Psoas muscle (tissue), 7 donors: ENCODE measurements at regions not wholly inside any gene's neighbourhood (a gene's known extent, or its start where the extent isn't known, plus 50 kb on each side); places are given as distances from the start of the nearest gene placed in this dataset.

Experiments used
- ATAC-seq, 4 donors: fragments of 200-7000 bp; cut with Tn5 transposase; one replicate each; pipeline ENCODE4 v1.9.1; 2020; ENCODE audit warnings: moderate library complexity in 3 of 4, mild to moderate bottlenecking in 2 of 4
- DNase-seq, 2 donors: peaks; one replicate each; pipeline ENCODE4 v3.0.0-alpha.2; 2020
- H3K27ac ChIP-seq: fragments of 200-600 bp; one replicate; pipeline ENCODE4 v1.8.0; 2022
- H3K27me3 ChIP-seq, 3 donors: fragments of 200-600 bp in 1 of 3; one replicate each; pipeline versions ENCODE4 v1.6.1 to v1.8.0; 2013 to 2022; ENCODE audit warnings: low read length in 2 of 3, mild to moderate bottlenecking in 2 of 3, moderate library complexity in 1 of 3; ENCODE audit not compliant: insufficient read depth in 3 of 3
- H3K36me3 ChIP-seq, 2 donors: fragments of 200-600 bp in 1 of 2; one replicate each; pipeline versions ENCODE4 v1.6.1 to v1.8.0; 2013 to 2022; ENCODE audit warnings: low read depth in 1 of 2, mild to moderate bottlenecking in 1 of 2, moderate library complexity in 1 of 2; ENCODE audit not compliant: insufficient read depth in 1 of 2
- H3K4me1 ChIP-seq: fragments of 200-600 bp; one replicate; pipeline ENCODE4 v1.8.0; 2022
- H3K4me3 ChIP-seq: fragments of 200-600 bp; one replicate; pipeline ENCODE4 v1.8.0; 2022; ENCODE audit warnings: mild to moderate bottlenecking
- H3K9me3 ChIP-seq: fragments of 200-600 bp; one replicate; pipeline ENCODE4 v1.8.0; 2022
- CTCF ChIP-seq: fragments of 200-600 bp; IDR thresholded peaks from one replicate; pipeline ENCODE4 v1.8.0; 2022; ENCODE audit warnings: antibody characterized with exemption
- WGBS, 3 donors: extraction: QIAGEN DNeasy Blood & Tissue Kit; methylation state at CpG; one replicate each; pipeline versions ENCODE4 v1.1.6 to v1.1.7; 2013; 5-methylcytosine and 5-hydroxymethylcytosine counted together
- intact Hi-C, 2 donors: fragments of 100-400 bp; cut with DNase I; formaldehyde crosslinking; loops; one replicate each; pipeline versions ENCODE4 v1.11.0 to v1.14.2; 2022
- donor health status: healthy with polysubstance abuse.
- donor health status: DM: no; HTN: no; CAD: no; lungs with moderate emphysema.
- donor health status: Bipolar disorder and iron deficiency.
- donor health status: healthy.
- donor health status: DM: yes; HTN: yes; CAD: no.
- donor health status: DM: no; HTN: no; CAD: no.
- donor health status: DM: yes; HTN: yes; CAD: no.

- 33 to 39% (median 36%) methylated on average over 5 of the region's 5 CpGs for WGBS, 3 donors
- TF ChIP-seq CTCF: no peak
Measured at GRCh38 chr11:112769170-112769569, 192.1 kb upstream of the NCAM1 start.

GRCh38 chr11:112769584-112769983, 191.6 kb upstream of the NCAM1 start:
- no peaks in the 10 kb centered on the region for H3K36me3 ChIP-seq
- peak overlapping the region; percentile 51 for H3K27ac ChIP-seq
- H3K4me3 ChIP-seq: no peak overlapping the region
- ATAC-seq (peak in 3 of 4 donors; percentile 22 to 45 (median 28)), DNase-seq (no peak)
- H3K4me1 ChIP-seq: peaks cover 6% of the 10 kb centered on the region
- intact Hi-C loops: no loop called here
- H3K9me3 ChIP-seq: no peaks in the 10 kb centered on the region
- WGBS, 3 donors: 55 to 72% (median 65%) methylated on average over 4 of the region's 4 CpGs
- no peak for TF ChIP-seq CTCF
- H3K27me3 ChIP-seq: no peaks in the 10 kb centered on the region

More at GRCh38 chr11:112769170-112769569, 192.1 kb upstream of the NCAM1 start:
- peaks cover 6% of the 10 kb centered on the region for H3K4me1 ChIP-seq
- DNase-seq (peak; percentile 30 to 71), ATAC-seq (peak; percentile 78 to 87 (median 80))
- H3K36me3 ChIP-seq: no peaks in the 10 kb centered on the region
- peak overlapping the region; percentile 51 for H3K27ac ChIP-seq
- H3K4me3 ChIP-seq: no peak overlapping the region
- H3K27me3 ChIP-seq: no peaks in the 10 kb centered on the region
- intact Hi-C loops: no loop called here
- H3K9me3 ChIP-seq: no peaks in the 10 kb centered on the region

- intact Hi-C loops: no loop called here
Measured at GRCh38 chr11:112770033-112770432, 191.2 kb upstream of the NCAM1 start.

GRCh38 chr11:112770487-112770886, 190.7 kb upstream of the NCAM1 start:
- no peak for TF ChIP-seq CTCF
- intact Hi-C loops: no loop called here
- WGBS, 3 donors: 30 to 50% (median 40%) methylated on average over 3 of the region's 3 CpGs

More at GRCh38 chr11:112770033-112770432, 191.2 kb upstream of the NCAM1 start:
- Histone ChIP-seq H3K4me3 (no peak overlapping the region), H3K9me3 (no peaks in the 10 kb centered on the region), H3K27me3 (no peaks in the 10 kb centered on the region), H3K4me1 (peaks cover 6% of the 10 kb centered on the region), H3K27ac (peak overlapping the region; percentile 51), H3K36me3 (no peaks in the 10 kb centered on the region)
- 77 to 82% (median 80%) methylated on average over 5 of the region's 5 CpGs for WGBS, 3 donors
- no peak for TF ChIP-seq CTCF
- ATAC-seq (peak in 2 of 4 donors; percentile 16 to 26), DNase-seq (no peak)

GRCh38 chr11:112771851-112772250, 189.4 kb upstream of the NCAM1 start:
- no peak for ATAC-seq
- Histone ChIP-seq H3K27ac (no peak overlapping the region), H3K4me1 (peaks cover 10% of the 10 kb centered on the region), H3K36me3 (no peaks in the 10 kb centered on the region), H3K27me3 (no peaks in the 10 kb centered on the region), H3K4me3 (no peak overlapping the region), H3K9me3 (no peaks in the 10 kb centered on the region)
- 63 to 75% (median 65%) methylated on average over 2 of the region's 2 CpGs for WGBS, 3 donors
- DNase-seq: no peak
- intact Hi-C loops: no loop called here
- TF ChIP-seq CTCF: no peak

More at GRCh38 chr11:112770487-112770886, 190.7 kb upstream of the NCAM1 start:
- Histone ChIP-seq H3K27me3 (no peaks in the 10 kb centered on the region), H3K27ac (peak overlapping the region; percentile 51), H3K4me1 (peaks cover 6% of the 10 kb centered on the region), H3K4me3 (no peak overlapping the region), H3K36me3 (no peaks in the 10 kb centered on the region), H3K9me3 (no peaks in the 10 kb centered on the region)
- DNase-seq (peak; percentile 71 to 84), ATAC-seq (peak; percentile 85 to 95 (median 94))
